ENCODE measurements at regions not wholly inside any gene's neighbourhood (a gene's known extent, or its start where the extent isn't known, plus 50 kb on each side); places are given as distances from the start of the nearest gene placed in this dataset.

DNA sequence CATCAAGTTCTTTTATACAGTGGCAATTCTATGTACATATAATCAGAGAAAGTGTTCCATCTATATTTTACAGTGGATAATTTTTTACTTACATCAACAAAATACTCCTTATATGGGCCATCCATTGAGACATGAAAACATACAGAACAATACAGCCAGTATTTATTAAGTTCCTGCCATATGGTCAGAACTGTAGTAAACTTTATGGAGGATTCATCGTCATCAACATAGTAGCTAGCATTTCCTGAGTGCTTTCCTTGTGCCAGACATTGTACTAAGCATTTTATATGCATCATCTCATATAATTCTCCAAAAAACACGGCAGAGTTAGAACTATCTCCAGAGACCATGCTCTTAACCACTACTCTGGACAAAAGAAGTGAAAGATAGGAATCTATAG, 170.1 kb downstream of the CEP135 start:
- ATAC-seq, result no peak
- intact Hi-C loops (cut with DNase I), result no loop called here
- DNase-seq (ENCODE audit: missing footprints), result no peak

DNA sequence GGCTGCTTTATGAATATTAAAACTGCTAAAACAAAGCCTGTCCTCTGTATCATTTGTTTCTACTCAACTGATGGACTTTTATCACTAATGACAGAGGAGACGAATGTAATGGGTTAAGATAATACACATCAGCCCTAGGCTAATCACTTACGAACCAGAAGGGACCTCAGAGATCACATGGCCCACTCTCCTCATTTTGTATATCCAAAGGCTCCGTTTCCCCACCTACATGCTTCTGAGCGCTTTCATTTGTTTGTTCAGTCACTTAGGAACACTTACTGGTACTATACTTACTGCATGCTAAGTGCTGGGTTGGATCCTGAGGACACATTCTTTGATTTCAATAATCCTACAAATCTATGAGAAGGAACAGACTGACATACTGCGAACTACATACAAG, 169.3 kb downstream of the CEP135 start:
- ATAC-seq (no peak), DNase-seq (ENCODE audit: missing footprints) (no peak)
- intact Hi-C loops (cut with DNase I), result no loop called here

DNA sequence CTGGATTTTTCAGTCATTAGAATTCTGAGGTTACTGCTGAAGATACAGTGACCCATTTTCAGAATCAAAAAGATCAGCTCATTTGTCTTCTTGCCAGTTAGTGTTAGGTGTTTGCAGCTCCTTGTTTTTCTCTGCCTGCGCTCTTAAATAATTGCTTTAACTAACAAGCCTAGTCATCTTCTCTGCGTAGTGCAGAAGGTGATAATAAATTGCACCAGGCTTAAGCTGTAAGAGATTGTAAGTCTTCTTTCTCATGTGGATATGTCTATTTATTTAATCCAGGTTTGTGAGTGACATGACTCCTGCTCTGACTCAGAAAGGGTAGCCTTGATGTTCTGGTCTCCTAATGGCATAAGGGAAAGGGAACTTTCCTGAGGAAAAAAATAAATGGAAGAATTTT, 167.2 kb downstream of the CEP135 start:
- DNase-seq (ENCODE audit: missing footprints), result no peak
- intact Hi-C loops (cut with DNase I), result no loop called here
- no peak for ATAC-seq

DNA sequence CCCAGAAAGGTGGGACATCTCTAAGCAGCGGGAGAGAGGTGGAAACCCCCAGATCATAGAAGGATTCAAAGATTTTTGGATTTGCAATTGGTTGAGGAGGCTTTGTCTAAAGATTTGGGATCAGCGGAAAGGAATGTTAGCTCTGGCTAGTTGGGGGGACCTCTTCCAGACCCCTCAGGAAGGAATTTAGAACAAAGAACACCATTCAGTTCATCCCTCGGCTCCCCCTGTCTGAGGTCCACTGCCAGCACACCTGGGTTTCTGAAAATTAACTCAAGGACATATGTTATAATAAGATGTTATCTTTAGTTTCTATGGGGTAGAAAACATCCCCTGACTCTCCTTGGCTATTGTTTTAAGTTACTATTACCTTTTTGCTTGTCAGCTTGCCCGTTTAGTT, 163.6 kb downstream of the CEP135 start:
- intact Hi-C loops (cut with DNase I), result no loop called here
- DNase-seq (ENCODE audit: missing footprints), result no peak
- no peak for ATAC-seq

GRCh38 chr4:56106180-56107147, 157.7 kb downstream of the CEP135 start:
- intact Hi-C loops (cut with DNase I), result no loop called here
- ATAC-seq (no peak), DNase-seq (ENCODE audit: missing footprints) (no peak)

DNA sequence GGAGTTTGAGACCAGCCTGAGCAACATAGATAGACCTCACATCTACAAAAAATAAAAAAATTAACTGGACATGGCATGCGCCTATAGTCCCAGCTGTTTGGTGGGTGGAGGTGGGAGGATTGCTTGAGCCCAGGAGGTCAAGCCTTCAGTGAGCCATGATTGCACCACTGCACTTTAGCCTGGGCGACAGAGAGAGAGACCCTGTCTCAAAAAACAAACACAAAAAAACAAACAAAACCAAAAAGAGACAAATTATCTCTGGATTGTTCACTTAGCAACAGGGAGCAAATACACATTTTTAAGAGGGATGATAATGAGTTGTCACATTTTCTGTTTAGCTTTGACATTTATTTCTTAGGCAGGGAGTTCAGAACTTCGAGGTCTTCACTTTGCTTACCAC, 155.4 kb downstream of the CEP135 start:
- DNase-seq (ENCODE audit: missing footprints) (no peak), ATAC-seq (no peak)
- intact Hi-C loops (cut with DNase I), result no loop called here

- no peak for ATAC-seq
- intact Hi-C loops (cut with DNase I), result no loop called here
- DNase-seq (ENCODE audit: missing footprints), result no peak
Measured at GRCh38 chr4:56102601-56103000, 153.9 kb downstream of the CEP135 start.

DNA sequence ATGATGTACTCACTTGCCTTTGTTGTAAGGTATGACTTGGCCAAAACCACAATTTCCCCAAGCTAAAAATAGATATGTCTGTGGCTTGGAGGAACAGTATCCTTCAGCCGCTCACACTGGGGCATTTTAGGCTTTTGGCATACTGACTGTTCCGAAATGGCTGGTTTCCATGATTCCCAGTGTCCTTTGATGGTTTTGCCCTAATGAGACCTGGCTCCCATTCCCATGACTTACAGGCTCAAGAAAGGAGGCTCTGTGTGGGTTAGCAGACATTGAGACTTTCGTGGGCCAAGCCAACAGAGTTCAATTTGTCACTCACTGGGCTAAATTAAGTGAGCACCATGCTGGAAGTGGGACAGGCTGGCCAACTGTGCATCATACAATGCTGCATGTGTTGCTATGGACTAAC, 150.6 kb downstream of the CEP135 start:
- intact Hi-C loops (cut with DNase I), result no loop called here
- no peak for ATAC-seq
- no peak for DNase-seq (ENCODE audit: missing footprints)

DNA sequence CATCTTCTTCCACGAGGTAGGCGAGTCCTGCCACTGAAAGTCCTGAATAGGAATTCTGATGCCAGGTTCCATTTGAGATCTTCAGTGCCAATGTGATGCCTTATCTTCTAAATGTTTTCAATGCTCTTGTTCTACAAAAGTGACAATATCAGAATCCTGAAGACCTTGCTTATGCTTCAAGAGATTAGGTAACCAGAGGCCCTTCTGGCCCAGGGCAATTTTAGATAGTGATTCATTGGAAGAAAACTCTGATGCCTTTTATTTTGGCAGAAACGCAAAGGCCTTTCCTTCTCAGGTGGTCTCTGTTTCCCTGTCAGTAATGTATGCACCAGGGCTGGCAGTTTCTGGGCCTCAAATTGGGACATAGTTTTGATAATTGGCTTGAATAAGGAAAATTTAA, 144.8 kb downstream of the CEP135 start:
- ATAC-seq (no peak), DNase-seq (ENCODE audit: missing footprints) (no peak)
- intact Hi-C loops (cut with DNase I), result no loop called here

- DNase-seq (ENCODE audit: missing footprints) (no peak), ATAC-seq (no peak)
- intact Hi-C loops (cut with DNase I), result no loop called here
Measured at GRCh38 chr4:56092540-56092939, 143.8 kb downstream of the CEP135 start.

GRCh38 chr4:56086561-56086960, 137.8 kb downstream of the CEP135 start:
- no peak for DNase-seq (ENCODE audit: missing footprints)
- ATAC-seq, result no peak
- intact Hi-C loops (cut with DNase I), result no loop called here

- DNase-seq (ENCODE audit: missing footprints) (no peak), ATAC-seq (no peak)
- intact Hi-C loops (cut with DNase I), result no loop called here
Measured at GRCh38 chr4:56086073-56086541, 137.4 kb downstream of the CEP135 start.

GRCh38 chr4:56085275-56085674, 136.5 kb downstream of the CEP135 start:
- DNase-seq (ENCODE audit: missing footprints) (no peak), ATAC-seq (no peak)
- intact Hi-C loops (cut with DNase I), result no loop called here

- DNase-seq (ENCODE audit: missing footprints) (no peak), ATAC-seq (no peak)
- intact Hi-C loops (cut with DNase I), result no loop called here
Measured at GRCh38 chr4:56084851-56085250, 136.1 kb downstream of the CEP135 start.
